GM23338 (cell line): ENCODE measurements at regions not wholly inside any gene's neighbourhood (a gene's known extent, or its start where the extent isn't known, plus 50 kb on each side); places are given as distances from the start of the nearest gene placed in this dataset.

Experiments
- ATAC-seq: fragments of 200-7000 bp; cut with Tn5 transposase; 3 replicates; pipeline ENCODE4 v1.9.1; 2020
- DNase-seq: peaks from one replicate; pipeline ENCODE4 v3.0.0-alpha.2; 2015; ENCODE audit warnings: low spot score
- H2AFZ ChIP-seq: fragments of 200-600 bp; sonication (generic); 2 replicates; pipeline ENCODE4 v1.8.0; 2016; ENCODE audit warnings: antibody characterized with exemption, mild to moderate bottlenecking, moderate library complexity
- H3F3A ChIP-seq: fragments of 200-600 bp; sonication (generic); replicated peaks from 2 replicates; pipeline ENCODE4 v1.8.0; 2017; ENCODE audit warnings: antibody characterized with exemption, mixed run types, low read depth
- H3K27ac ChIP-seq: fragments of 200-600 bp; sonication (generic); 2 replicates; pipeline ENCODE4 v1.6.1; 2016; ENCODE audit warnings: low read depth
- H3K27me3 ChIP-seq: fragments of 200-600 bp; sonication (generic); 2 replicates; pipeline ENCODE4 v1.8.0; 2016; ENCODE audit warnings: mild to moderate bottlenecking, mixed run types, moderate library complexity; ENCODE audit not compliant: insufficient read depth
- H3K36me3 ChIP-seq: fragments of 200-600 bp; sonication (generic); 2 replicates; pipeline ENCODE4 v1.8.0; 2016; ENCODE audit warnings: mild to moderate bottlenecking; ENCODE audit not compliant: insufficient read depth
- H3K4me1 ChIP-seq: fragments of 200-600 bp; sonication (generic); 2 replicates; pipeline ENCODE4 v1.8.0; 2016; ENCODE audit warnings: mild to moderate bottlenecking, moderate library complexity; ENCODE audit not compliant: insufficient read depth
- H3K4me2 ChIP-seq: fragments of 200-600 bp; sonication (generic); 2 replicates; pipeline ENCODE4 v1.7.1; 2017; ENCODE audit warnings: mixed run types
- H3K4me3 ChIP-seq: fragments of 200-600 bp; sonication (generic); 2 replicates; pipeline ENCODE4 v1.6.1; 2016; ENCODE audit warnings: mixed run types
- H3K79me2 ChIP-seq: fragments of 200-600 bp; sonication (generic); replicated peaks from 2 replicates; pipeline ENCODE4 v1.8.0; 2017; ENCODE audit warnings: mild to moderate bottlenecking; ENCODE audit not compliant: insufficient read depth
- H3K9me2 ChIP-seq: fragments of 200-600 bp; sonication (generic); 2 replicates; pipeline ENCODE4 v1.8.0; 2017; ENCODE audit not compliant: insufficient read depth
- H4K20me1 ChIP-seq: fragments of 200-600 bp; sonication (generic); replicated peaks from 2 replicates; pipeline ENCODE4 v1.8.0; 2017; ENCODE audit warnings: mild to moderate bottlenecking; ENCODE audit not compliant: insufficient read depth
- H3K27ac Mint-ChIP-seq: 2 replicates; pipeline ENCODE4 v1.8.0; 2020; ENCODE audit warnings: inconsistent platforms, mild to moderate bottlenecking, moderate library complexity, mixed read lengths
- H3K27me3 Mint-ChIP-seq: 3 replicates; pipeline ENCODE4 v1.8.0; 2022; ENCODE audit warnings: low read depth, mild to moderate bottlenecking, moderate library complexity, mixed read lengths, inconsistent platforms; ENCODE audit not compliant: insufficient read depth, poor library complexity
- H3K36me3 Mint-ChIP-seq: 3 replicates; pipeline ENCODE4 v1.8.0; 2021; ENCODE audit warnings: low read depth, mild to moderate bottlenecking, inconsistent platforms, moderate library complexity, mixed read lengths
- H3K4me1 Mint-ChIP-seq: 3 replicates; pipeline ENCODE4 v1.8.0; 2020; ENCODE audit warnings: mild to moderate bottlenecking, inconsistent platforms, mixed read lengths
- H3K4me3 Mint-ChIP-seq: 3 replicates; pipeline ENCODE4 v1.8.0; 2021; ENCODE audit warnings: moderate library complexity, mild to moderate bottlenecking, inconsistent platforms, mixed read lengths
- H3K9me3 Mint-ChIP-seq: 3 replicates; pipeline ENCODE4 v1.8.0; 2020; ENCODE audit warnings: moderate library complexity, mild to moderate bottlenecking, inconsistent platforms, mixed read lengths
- CREB1 ChIP-seq: fragments of 250-450 bp; sonication (Bioruptor Pico); IDR thresholded peaks from 2 replicates; pipeline ENCODE4 v1.5.0; 2020; ENCODE audit warnings: low read depth, mild to moderate bottlenecking, moderate library complexity
- EZH2 ChIP-seq: fragments of 200-600 bp; sonication (generic); IDR thresholded peaks from one replicate; pipeline ENCODE4 v1.8.0; 2017; ENCODE audit warnings: antibody characterized with exemption, mild to moderate bottlenecking, low read depth; ENCODE audit not compliant: unreplicated experiment
- NANOG ChIP-seq: IDR thresholded peaks from 2 replicates; pipeline ENCODE4 v1.6.1; 2016; ENCODE audit warnings: antibody characterized with exemption, borderline replicate concordance
- POLR2AphosphoS5 ChIP-seq: IDR thresholded peaks from 2 replicates; pipeline ENCODE4 v1.6.1; 2016; ENCODE audit warnings: antibody characterized with exemption, low read depth
- STAT1 ChIP-seq: IDR thresholded peaks from one replicate; pipeline ENCODE4 v1.6.1; 2016; ENCODE audit warnings: antibody characterized with exemption; ENCODE audit not compliant: unreplicated experiment
- ZNF114 ChIP-seq: fragments of 250-450 bp; sonication (Bioruptor Pico); IDR thresholded peaks from 2 replicates; pipeline ENCODE4 v1.5.0; 2020; ENCODE audit warnings: mild to moderate bottlenecking, moderate library complexity
- ZNF331 ChIP-seq: fragments of 250-450 bp; sonication (Bioruptor Pico); IDR thresholded peaks from 2 replicates; pipeline ENCODE4 v1.5.0; 2020; ENCODE audit warnings: low read depth, mild to moderate bottlenecking, moderate library complexity
- TF ChIP-seq, protein P1 (sequence below): IDR thresholded peaks from one replicate; pipeline ENCODE4 v1.6.1; 2018; ENCODE audit warnings: antibody characterized with exemption; ENCODE audit not compliant: unreplicated experiment
- TF ChIP-seq, protein P2 (sequence below): IDR thresholded peaks from 2 replicates; pipeline ENCODE4 v1.6.1; 2016; ENCODE audit warnings: antibody characterized with exemption
- TF ChIP-seq, protein P3 (sequence below), 2 experiments: fragments of 200-600 bp in 1 of 2; sonication (generic) in 1 of 2; conservative IDR thresholded peaks; 2 replicates each; pipeline versions ENCODE4 v1.5.1 to v1.6.1; 2016 to 2017; ENCODE audit warnings: antibody characterized with exemption in 2 of 2, low read depth in 2 of 2, mild to moderate bottlenecking in 2 of 2, moderate library complexity in 1 of 2

DNA sequence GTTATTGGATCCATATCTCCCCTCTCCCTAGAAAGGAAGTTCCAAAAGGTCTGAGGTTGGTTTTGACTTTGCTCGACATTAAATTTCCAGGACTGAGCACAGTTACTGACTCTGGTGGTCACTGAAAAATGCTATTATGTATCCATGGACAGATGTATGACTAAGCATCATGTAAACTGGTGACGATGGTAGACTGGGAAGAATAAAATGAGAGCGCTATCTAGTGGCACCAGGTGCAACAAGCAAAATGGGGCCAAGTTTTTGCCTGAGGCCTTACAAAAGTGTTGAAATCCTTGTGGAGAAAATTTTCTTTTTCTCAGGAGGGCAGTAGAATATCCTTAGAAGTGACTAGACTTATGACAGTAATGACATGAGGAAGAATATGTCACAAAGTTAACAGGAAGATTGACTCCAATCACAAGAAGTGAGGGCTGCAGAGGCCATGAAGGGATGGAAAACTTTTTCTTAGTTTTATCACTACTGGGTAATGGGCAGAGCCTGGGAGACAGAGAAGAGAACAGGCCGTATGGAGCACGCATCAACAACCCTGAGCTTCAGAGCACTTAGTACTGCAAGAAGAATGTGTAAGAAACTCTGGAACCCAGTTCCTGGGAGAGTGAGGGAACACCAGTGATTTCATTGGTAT is 88.9 kb upstream of the ELOVL5 start:
- no peaks in the 10 kb centered on the region for H3K4me1 ChIP-seq
- no peaks in the 10 kb centered on the region for H3F3A ChIP-seq
- no peak overlapping the region for H3K27ac ChIP-seq
- TF ChIP-seq CREB1 = peak; percentile 51; the same call in 1 of the 2 replicates
- TF ChIP-seq, protein P1, sequence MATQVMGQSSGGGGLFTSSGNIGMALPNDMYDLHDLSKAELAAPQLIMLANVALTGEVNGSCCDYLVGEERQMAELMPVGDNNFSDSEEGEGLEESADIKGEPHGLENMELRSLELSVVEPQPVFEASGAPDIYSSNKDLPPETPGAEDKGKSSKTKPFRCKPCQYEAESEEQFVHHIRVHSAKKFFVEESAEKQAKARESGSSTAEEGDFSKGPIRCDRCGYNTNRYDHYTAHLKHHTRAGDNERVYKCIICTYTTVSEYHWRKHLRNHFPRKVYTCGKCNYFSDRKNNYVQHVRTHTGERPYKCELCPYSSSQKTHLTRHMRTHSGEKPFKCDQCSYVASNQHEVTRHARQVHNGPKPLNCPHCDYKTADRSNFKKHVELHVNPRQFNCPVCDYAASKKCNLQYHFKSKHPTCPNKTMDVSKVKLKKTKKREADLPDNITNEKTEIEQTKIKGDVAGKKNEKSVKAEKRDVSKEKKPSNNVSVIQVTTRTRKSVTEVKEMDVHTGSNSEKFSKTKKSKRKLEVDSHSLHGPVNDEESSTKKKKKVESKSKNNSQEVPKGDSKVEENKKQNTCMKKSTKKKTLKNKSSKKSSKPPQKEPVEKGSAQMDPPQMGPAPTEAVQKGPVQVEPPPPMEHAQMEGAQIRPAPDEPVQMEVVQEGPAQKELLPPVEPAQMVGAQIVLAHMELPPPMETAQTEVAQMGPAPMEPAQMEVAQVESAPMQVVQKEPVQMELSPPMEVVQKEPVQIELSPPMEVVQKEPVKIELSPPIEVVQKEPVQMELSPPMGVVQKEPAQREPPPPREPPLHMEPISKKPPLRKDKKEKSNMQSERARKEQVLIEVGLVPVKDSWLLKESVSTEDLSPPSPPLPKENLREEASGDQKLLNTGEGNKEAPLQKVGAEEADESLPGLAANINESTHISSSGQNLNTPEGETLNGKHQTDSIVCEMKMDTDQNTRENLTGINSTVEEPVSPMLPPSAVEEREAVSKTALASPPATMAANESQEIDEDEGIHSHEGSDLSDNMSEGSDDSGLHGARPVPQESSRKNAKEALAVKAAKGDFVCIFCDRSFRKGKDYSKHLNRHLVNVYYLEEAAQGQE = no peak
- TF ChIP-seq POLR2AphosphoS5 = no peak
- no peak for TF ChIP-seq EZH2
- TF ChIP-seq STAT1 = no peak
- no peak for TF ChIP-seq ZNF331 (CRISPR knock-in tag)
- TF ChIP-seq, protein P2, sequence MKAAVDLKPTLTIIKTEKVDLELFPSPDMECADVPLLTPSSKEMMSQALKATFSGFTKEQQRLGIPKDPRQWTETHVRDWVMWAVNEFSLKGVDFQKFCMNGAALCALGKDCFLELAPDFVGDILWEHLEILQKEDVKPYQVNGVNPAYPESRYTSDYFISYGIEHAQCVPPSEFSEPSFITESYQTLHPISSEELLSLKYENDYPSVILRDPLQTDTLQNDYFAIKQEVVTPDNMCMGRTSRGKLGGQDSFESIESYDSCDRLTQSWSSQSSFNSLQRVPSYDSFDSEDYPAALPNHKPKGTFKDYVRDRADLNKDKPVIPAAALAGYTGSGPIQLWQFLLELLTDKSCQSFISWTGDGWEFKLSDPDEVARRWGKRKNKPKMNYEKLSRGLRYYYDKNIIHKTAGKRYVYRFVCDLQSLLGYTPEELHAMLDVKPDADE = no peak
- TF ChIP-seq ZNF114 (CRISPR knock-in tag) = no peak
- TF ChIP-seq, protein P3, sequence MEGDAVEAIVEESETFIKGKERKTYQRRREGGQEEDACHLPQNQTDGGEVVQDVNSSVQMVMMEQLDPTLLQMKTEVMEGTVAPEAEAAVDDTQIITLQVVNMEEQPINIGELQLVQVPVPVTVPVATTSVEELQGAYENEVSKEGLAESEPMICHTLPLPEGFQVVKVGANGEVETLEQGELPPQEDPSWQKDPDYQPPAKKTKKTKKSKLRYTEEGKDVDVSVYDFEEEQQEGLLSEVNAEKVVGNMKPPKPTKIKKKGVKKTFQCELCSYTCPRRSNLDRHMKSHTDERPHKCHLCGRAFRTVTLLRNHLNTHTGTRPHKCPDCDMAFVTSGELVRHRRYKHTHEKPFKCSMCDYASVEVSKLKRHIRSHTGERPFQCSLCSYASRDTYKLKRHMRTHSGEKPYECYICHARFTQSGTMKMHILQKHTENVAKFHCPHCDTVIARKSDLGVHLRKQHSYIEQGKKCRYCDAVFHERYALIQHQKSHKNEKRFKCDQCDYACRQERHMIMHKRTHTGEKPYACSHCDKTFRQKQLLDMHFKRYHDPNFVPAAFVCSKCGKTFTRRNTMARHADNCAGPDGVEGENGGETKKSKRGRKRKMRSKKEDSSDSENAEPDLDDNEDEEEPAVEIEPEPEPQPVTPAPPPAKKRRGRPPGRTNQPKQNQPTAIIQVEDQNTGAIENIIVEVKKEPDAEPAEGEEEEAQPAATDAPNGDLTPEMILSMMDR (conservative IDR thresholded peaks at IDR 0.05; ENCODE audit: low read depth in 2 of 2) = peak; percentile 81 to 85
- no peak for TF ChIP-seq NANOG
- no peak overlapping the region for H3K4me3 Mint-ChIP-seq
- no peaks in the 10 kb centered on the region for H4K20me1 ChIP-seq
- no peak overlapping the region for H3K4me3 ChIP-seq
- H2AFZ ChIP-seq = peak overlapping the region; percentile 67
- no peaks in the 10 kb centered on the region for H3K79me2 ChIP-seq
- no peaks in the 10 kb centered on the region for H3K36me3 ChIP-seq
- H3K4me1 Mint-ChIP-seq = no peaks in the 10 kb centered on the region
- no peaks in the 10 kb centered on the region for H3K27me3 ChIP-seq
- no peaks in the 10 kb centered on the region for H3K9me2 ChIP-seq
- peak; percentile 70 for DNase-seq
- no peaks in the 10 kb centered on the region for H3K36me3 Mint-ChIP-seq
- no peaks in the 10 kb centered on the region for H3K9me3 Mint-ChIP-seq
- peak overlapping the region; percentile 38 for H3K27ac Mint-ChIP-seq
- H3K4me2 ChIP-seq = no peak overlapping the region
- no peaks in the 10 kb centered on the region for H3K27me3 Mint-ChIP-seq
- peak; percentile 84 for ATAC-seq
